Mesendoderm (in vitro differentiated cells): ENCODE measurements at regions not wholly inside any gene's neighbourhood (a gene's known extent, or its start where the extent isn't known, plus 50 kb on each side); places are given as distances from the start of the nearest gene placed in this dataset.

Experiments used
- DNase-seq: peaks from one replicate; pipeline ENCODE4 v3.0.0; 2013
- H2AK5ac ChIP-seq: 2 replicates; pipeline ENCODE4 v1.6.1; 2013; ENCODE audit warnings: low read length, inconsistent platforms
- H2BK120ac ChIP-seq: 2 replicates; pipeline ENCODE4 v1.6.1; 2013; ENCODE audit warnings: low read depth, mild to moderate bottlenecking, low read length, moderate library complexity, mixed read lengths
- H2BK15ac ChIP-seq: replicated peaks from 2 replicates; pipeline ENCODE4 v1.6.1; 2013; ENCODE audit warnings: low read depth, mild to moderate bottlenecking, moderate library complexity
- H2BK5ac ChIP-seq: 2 replicates; pipeline ENCODE4 v1.6.1; 2013; ENCODE audit warnings: low read length, inconsistent platforms
- H3K18ac ChIP-seq: 2 replicates; pipeline ENCODE4 v1.6.1; 2013; ENCODE audit warnings: mild to moderate bottlenecking, low read length, mixed read lengths
- H3K23ac ChIP-seq: one replicate; pipeline ENCODE4 v1.6.1; 2013; ENCODE audit warnings: low read length
- H3K27ac ChIP-seq: 2 replicates; pipeline ENCODE4 v1.5.1; 2013; ENCODE audit warnings: low read depth, mild to moderate bottlenecking, inconsistent platforms, low read length, moderate library complexity
- H3K27me3 ChIP-seq: 2 replicates; pipeline ENCODE4 v1.6.1; 2013; ENCODE audit warnings: low read length, control low read depth, mild to moderate bottlenecking, inconsistent platforms; ENCODE audit not compliant: insufficient read depth, poor library complexity
- H3K36me3 ChIP-seq: 2 replicates; pipeline ENCODE4 v1.6.1; 2013; ENCODE audit warnings: low read length, inconsistent platforms; ENCODE audit not compliant: control insufficient read depth, insufficient read depth
- H3K4ac ChIP-seq: one replicate; pipeline ENCODE4 v1.6.1; 2013; ENCODE audit warnings: low read depth, mild to moderate bottlenecking, low read length, moderate library complexity
- H3K4me1 ChIP-seq: 2 replicates; pipeline ENCODE4 v1.6.1; 2013; ENCODE audit warnings: low read depth, low read length, inconsistent platforms; ENCODE audit not compliant: control insufficient read depth
- H3K4me2 ChIP-seq: 2 replicates; pipeline ENCODE4 v1.6.1; 2013; ENCODE audit warnings: low read length
- H3K4me3 ChIP-seq: 2 replicates; pipeline ENCODE4 v1.5.1; 2013; ENCODE audit warnings: mild to moderate bottlenecking, low read length
- H3K56ac ChIP-seq: one replicate; pipeline ENCODE4 v1.6.1; 2013; ENCODE audit warnings: low read length
- H3K79me1 ChIP-seq: 2 replicates; pipeline ENCODE4 v1.6.1; 2013; ENCODE audit warnings: low read length, inconsistent platforms
- H3K79me2 ChIP-seq: 2 replicates; pipeline ENCODE4 v1.6.1; 2013; ENCODE audit warnings: mild to moderate bottlenecking, low read length; ENCODE audit not compliant: control insufficient read depth, insufficient read depth
- H3K9ac ChIP-seq: 2 replicates; pipeline ENCODE4 v1.6.1; 2013; ENCODE audit warnings: low read length, inconsistent platforms
- H4K5ac ChIP-seq: one replicate; pipeline ENCODE4 v1.6.1; 2013; ENCODE audit warnings: low read length
- H4K8ac ChIP-seq: one replicate; pipeline ENCODE4 v1.6.1; 2013; ENCODE audit warnings: low read depth, mild to moderate bottlenecking, control low read depth, low read length, moderate library complexity
- WGBS: extraction: QIAGEN DNeasy Blood & Tissue Kit; methylation state at CpG from one replicate; pipeline ENCODE4 v1.1.7; 2013; ENCODE audit warnings: low lambda C conversion rate, missing lambda C conversion rate; ENCODE audit not compliant: insufficient coverage; ENCODE audit errors: extremely low coverage; 5-methylcytosine and 5-hydroxymethylcytosine counted together

- Histone ChIP-seq H3K56ac (no peak overlapping the region), H3K36me3 (no peaks in the 10 kb centered on the region), H2BK5ac (no peak overlapping the region), H2BK120ac (no peak overlapping the region), H3K27ac (no peak overlapping the region), H3K4me2 (no peak overlapping the region), H3K18ac (no peak overlapping the region), H3K9ac (no peak overlapping the region), H3K27me3 (no peaks in the 10 kb centered on the region), H3K4ac (no peak overlapping the region), H3K79me1 (no peaks in the 10 kb centered on the region), H4K8ac (no peak overlapping the region), H3K79me2 (no peaks in the 10 kb centered on the region), H3K4me3 (no peak overlapping the region), H2BK15ac (no peak overlapping the region), H4K5ac (no peak overlapping the region), H3K4me1 (no peaks in the 10 kb centered on the region), H2AK5ac (no peak overlapping the region), H3K23ac (no peak overlapping the region)
- DNase-seq: no peak
- no CpG with 5 or more reads among the region's 4 CpGs for WGBS
Measured at GRCh38 chr11:104322696-104323095, 158.7 kb upstream of the PDGFD start.

- no peak overlapping the region for H3K56ac ChIP-seq
- no peak overlapping the region for H3K9ac ChIP-seq
- no peaks in the 10 kb centered on the region for H3K79me2 ChIP-seq
- H2BK15ac ChIP-seq: no peak overlapping the region
- H3K4me3 ChIP-seq: no peak overlapping the region
- no peak overlapping the region for H4K8ac ChIP-seq
- no CpG with 5 or more reads among the region's 1 CpG for WGBS
- no peak overlapping the region for H2BK5ac ChIP-seq
- no peaks in the 10 kb centered on the region for H3K27me3 ChIP-seq
- no peaks in the 10 kb centered on the region for H3K4me1 ChIP-seq
- H3K4me2 ChIP-seq: no peak overlapping the region
- no peak overlapping the region for H2AK5ac ChIP-seq
- no peak overlapping the region for H2BK120ac ChIP-seq
- no peak for DNase-seq
- H3K4ac ChIP-seq: no peak overlapping the region
- H3K18ac ChIP-seq: no peak overlapping the region
- H3K27ac ChIP-seq: no peak overlapping the region
- H4K5ac ChIP-seq: no peak overlapping the region
- no peak overlapping the region for H3K23ac ChIP-seq
- no peaks in the 10 kb centered on the region for H3K79me1 ChIP-seq
- no peaks in the 10 kb centered on the region for H3K36me3 ChIP-seq
Measured at GRCh38 chr11:104320956-104321355, 157.0 kb upstream of the PDGFD start.

GRCh38 chr11:104320097-104320496 is 156.2 kb upstream of the PDGFD start:
- H3K18ac ChIP-seq: no peak overlapping the region
- H3K9ac ChIP-seq: no peak overlapping the region
- no peaks in the 10 kb centered on the region for H3K27me3 ChIP-seq
- DNase-seq: no peak
- no peaks in the 10 kb centered on the region for H3K79me1 ChIP-seq
- H3K36me3 ChIP-seq: no peaks in the 10 kb centered on the region
- H3K79me2 ChIP-seq: no peaks in the 10 kb centered on the region
- H4K8ac ChIP-seq: no peak overlapping the region
- no peak overlapping the region for H3K23ac ChIP-seq
- H3K4me3 ChIP-seq: no peak overlapping the region
- H3K4me1 ChIP-seq: no peaks in the 10 kb centered on the region
- H2BK120ac ChIP-seq: no peak overlapping the region
- no peak overlapping the region for H2BK15ac ChIP-seq
- H2AK5ac ChIP-seq: no peak overlapping the region
- H3K4me2 ChIP-seq: no peak overlapping the region
- no peak overlapping the region for H4K5ac ChIP-seq
- no peak overlapping the region for H3K4ac ChIP-seq
- no peak overlapping the region for H3K56ac ChIP-seq
- H3K27ac ChIP-seq: no peak overlapping the region
- no peak overlapping the region for H2BK5ac ChIP-seq

GRCh38 chr11:104319396-104319795 is 155.4 kb upstream of the PDGFD start:
- H3K79me1 ChIP-seq: no peaks in the 10 kb centered on the region
- H4K5ac ChIP-seq: no peak overlapping the region
- H3K56ac ChIP-seq: no peak overlapping the region
- WGBS: no CpG with 5 or more reads among the region's 4 CpGs
- no peaks in the 10 kb centered on the region for H3K27me3 ChIP-seq
- H3K36me3 ChIP-seq: no peaks in the 10 kb centered on the region
- H3K4me1 ChIP-seq: no peaks in the 10 kb centered on the region
- no peak overlapping the region for H2BK120ac ChIP-seq
- H3K4ac ChIP-seq: no peak overlapping the region
- H3K4me2 ChIP-seq: no peak overlapping the region
- no peak overlapping the region for H2BK5ac ChIP-seq
- H3K23ac ChIP-seq: no peak overlapping the region
- no peak overlapping the region for H4K8ac ChIP-seq
- H3K79me2 ChIP-seq: no peaks in the 10 kb centered on the region
- no peak overlapping the region for H3K18ac ChIP-seq
- no peak overlapping the region for H2AK5ac ChIP-seq
- DNase-seq: no peak
- H3K9ac ChIP-seq: no peak overlapping the region
- H3K27ac ChIP-seq: no peak overlapping the region
- H3K4me3 ChIP-seq: no peak overlapping the region
- H2BK15ac ChIP-seq: no peak overlapping the region

- DNase-seq: no peak
- Histone ChIP-seq H3K27ac (no peak overlapping the region), H2BK15ac (no peak overlapping the region), H3K4me1 (no peaks in the 10 kb centered on the region), H3K36me3 (no peaks in the 10 kb centered on the region), H3K56ac (no peak overlapping the region), H3K79me2 (no peaks in the 10 kb centered on the region), H3K9ac (no peak overlapping the region), H3K27me3 (no peaks in the 10 kb centered on the region), H3K4ac (no peak overlapping the region), H2BK5ac (no peak overlapping the region), H4K5ac (no peak overlapping the region), H4K8ac (no peak overlapping the region), H3K18ac (no peak overlapping the region), H3K23ac (no peak overlapping the region), H2AK5ac (no peak overlapping the region), H3K79me1 (no peaks in the 10 kb centered on the region), H2BK120ac (no peak overlapping the region), H3K4me3 (no peak overlapping the region), H3K4me2 (no peak overlapping the region)
- no CpG with 5 or more reads among the region's 2 CpGs for WGBS
Measured at GRCh38 chr11:104306862-104307474, 143.0 kb upstream of the PDGFD start.

GRCh38 chr11:104301776-104302175 is 137.8 kb upstream of the PDGFD start:
- peak; percentile 35 for DNase-seq
- Histone ChIP-seq H2BK120ac (no peak overlapping the region), H3K27ac (no peak overlapping the region), H2BK5ac (no peak overlapping the region), H3K4me3 (no peak overlapping the region), H3K4me1 (no peaks in the 10 kb centered on the region), H3K23ac (no peak overlapping the region), H4K5ac (no peak overlapping the region), H3K4ac (no peak overlapping the region), H3K79me2 (no peaks in the 10 kb centered on the region), H4K8ac (no peak overlapping the region), H3K79me1 (no peaks in the 10 kb centered on the region), H3K9ac (no peak overlapping the region), H3K56ac (no peak overlapping the region), H2BK15ac (no peak overlapping the region), H3K4me2 (no peak overlapping the region), H3K27me3 (no peaks in the 10 kb centered on the region), H3K18ac (no peak overlapping the region), H2AK5ac (no peak overlapping the region), H3K36me3 (no peaks in the 10 kb centered on the region)
- no CpG with 5 or more reads among the region's 1 CpG for WGBS
